ENCODE measurements at regions not wholly inside any gene's neighbourhood (a gene's known extent, or its start where the extent isn't known, plus 50 kb on each side); places are given as distances from the start of the nearest gene placed in this dataset.

DNA sequence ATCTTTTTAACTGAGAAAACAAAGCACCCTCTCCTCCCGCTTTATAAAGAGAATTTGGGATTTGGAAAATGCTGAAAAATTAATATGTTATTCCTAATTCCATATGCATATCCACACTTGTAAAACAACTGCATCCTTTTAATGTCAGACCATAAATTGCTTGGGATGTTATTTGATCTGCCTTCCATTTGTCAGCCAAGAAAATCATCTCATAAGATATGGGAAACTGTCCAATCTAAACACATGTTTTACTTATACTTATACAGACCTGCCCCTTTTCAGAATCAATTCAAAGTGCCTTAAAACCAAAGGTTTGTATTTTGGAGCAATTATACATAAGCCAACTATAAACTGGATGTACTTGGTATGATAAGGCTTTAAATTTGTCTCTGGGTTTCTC lies 595.5 kb upstream of the PFKP start:
- Histone ChIP-seq H3K27ac (no peak overlapping the region), H3K4me3 (no peak overlapping the region), H3K4me1 (no peaks in the 10 kb centered on the region), H3K9me3 (no peaks in the 10 kb centered on the region), H3K36me3 (no peaks in the 10 kb centered on the region), H3K27me3 (no peaks in the 10 kb centered on the region)
- TF ChIP-seq, protein P1, sequence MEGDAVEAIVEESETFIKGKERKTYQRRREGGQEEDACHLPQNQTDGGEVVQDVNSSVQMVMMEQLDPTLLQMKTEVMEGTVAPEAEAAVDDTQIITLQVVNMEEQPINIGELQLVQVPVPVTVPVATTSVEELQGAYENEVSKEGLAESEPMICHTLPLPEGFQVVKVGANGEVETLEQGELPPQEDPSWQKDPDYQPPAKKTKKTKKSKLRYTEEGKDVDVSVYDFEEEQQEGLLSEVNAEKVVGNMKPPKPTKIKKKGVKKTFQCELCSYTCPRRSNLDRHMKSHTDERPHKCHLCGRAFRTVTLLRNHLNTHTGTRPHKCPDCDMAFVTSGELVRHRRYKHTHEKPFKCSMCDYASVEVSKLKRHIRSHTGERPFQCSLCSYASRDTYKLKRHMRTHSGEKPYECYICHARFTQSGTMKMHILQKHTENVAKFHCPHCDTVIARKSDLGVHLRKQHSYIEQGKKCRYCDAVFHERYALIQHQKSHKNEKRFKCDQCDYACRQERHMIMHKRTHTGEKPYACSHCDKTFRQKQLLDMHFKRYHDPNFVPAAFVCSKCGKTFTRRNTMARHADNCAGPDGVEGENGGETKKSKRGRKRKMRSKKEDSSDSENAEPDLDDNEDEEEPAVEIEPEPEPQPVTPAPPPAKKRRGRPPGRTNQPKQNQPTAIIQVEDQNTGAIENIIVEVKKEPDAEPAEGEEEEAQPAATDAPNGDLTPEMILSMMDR (IDR thresholded peaks at IDR 0.05) = no peak
- intact Hi-C loops (cut with DNase I; ENCODE audit: low total_unique reads) = no loop called here
- DNase-seq = no peak

DNA sequence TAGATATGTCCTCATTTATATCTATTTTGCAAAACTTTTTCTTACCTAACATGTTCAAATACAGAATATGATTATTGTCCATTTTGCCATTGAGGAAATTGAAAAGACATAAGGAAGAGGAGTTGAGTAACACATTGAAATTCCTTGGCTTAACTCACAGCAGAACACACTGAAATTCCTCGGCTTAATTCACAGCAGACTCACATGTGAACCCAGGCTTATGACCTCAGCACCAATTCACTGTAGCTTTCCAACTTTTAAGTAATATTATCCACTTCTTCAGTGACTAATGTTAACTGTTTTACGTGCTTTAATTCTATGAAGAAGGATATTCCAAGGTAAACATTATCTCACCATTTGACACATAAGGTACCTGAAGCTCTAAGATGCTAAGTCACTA lies 597.5 kb upstream of the PFKP start:
- H3K36me3 ChIP-seq = no peaks in the 10 kb centered on the region
- TF ChIP-seq, protein P1 (IDR thresholded peaks at IDR 0.05) = no peak
- no peaks in the 10 kb centered on the region for H3K27me3 ChIP-seq
- intact Hi-C loops (cut with DNase I; ENCODE audit: low total_unique reads) = no loop called here
- H3K4me1 ChIP-seq = no peaks in the 10 kb centered on the region
- no peak overlapping the region for H3K4me3 ChIP-seq
- no peaks in the 10 kb centered on the region for H3K9me3 ChIP-seq
- DNase-seq = no peak
- H3K27ac ChIP-seq = no peak overlapping the region

DNA sequence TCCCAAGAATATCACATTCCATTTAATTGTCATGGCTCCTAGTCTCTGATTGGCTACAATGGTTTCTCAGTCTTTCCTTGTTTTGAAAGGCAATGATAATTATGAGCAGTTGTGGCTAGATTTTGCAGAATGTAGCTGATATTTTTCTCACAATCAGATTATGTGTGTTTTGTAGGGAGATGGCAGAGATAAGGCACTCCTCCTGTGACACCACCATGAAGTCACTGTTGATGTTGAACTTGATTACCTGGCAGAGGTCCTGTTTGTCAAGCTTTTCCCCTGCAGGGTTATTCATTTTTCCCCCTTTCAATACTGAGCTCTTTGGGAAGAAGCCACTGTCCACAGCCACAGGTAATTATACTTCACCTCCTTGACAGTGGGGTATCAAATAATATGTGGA lies 602.9 kb upstream of the PFKP start:
- H3K36me3 ChIP-seq = no peaks in the 10 kb centered on the region
- intact Hi-C loops (cut with DNase I; ENCODE audit: low total_unique reads) = no loop called here
- no peak overlapping the region for H3K4me3 ChIP-seq
- no peaks in the 10 kb centered on the region for H3K27me3 ChIP-seq
- no peaks in the 10 kb centered on the region for H3K9me3 ChIP-seq
- TF ChIP-seq, protein P1 (IDR thresholded peaks at IDR 0.05) = no peak
- H3K27ac ChIP-seq = no peak overlapping the region
- no peaks in the 10 kb centered on the region for H3K4me1 ChIP-seq
- DNase-seq = no peak

DNA sequence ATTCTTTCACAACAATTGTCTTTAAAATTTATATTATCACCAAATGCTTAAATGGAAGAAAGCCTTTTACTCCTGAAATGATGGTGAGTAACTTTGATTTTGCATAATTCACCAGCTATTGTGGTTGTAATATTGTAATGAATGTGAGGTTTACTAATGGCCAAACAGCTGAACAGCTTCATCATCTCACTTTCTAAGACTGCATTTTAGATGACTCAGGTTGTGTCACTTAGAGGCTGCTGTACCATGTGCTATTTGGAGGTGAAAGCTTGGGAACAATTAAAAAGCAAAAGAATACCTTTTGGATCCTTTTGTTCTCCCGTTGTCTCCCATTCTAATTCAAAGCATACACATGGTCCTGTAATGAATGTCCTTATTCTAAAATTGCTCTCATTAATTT lies 604.0 kb upstream of the PFKP start:
- H3K27ac ChIP-seq = no peak overlapping the region
- no peak overlapping the region for H3K4me3 ChIP-seq
- no peaks in the 10 kb centered on the region for H3K36me3 ChIP-seq
- no peaks in the 10 kb centered on the region for H3K4me1 ChIP-seq
- TF ChIP-seq, protein P1 (IDR thresholded peaks at IDR 0.05) = no peak
- no peaks in the 10 kb centered on the region for H3K27me3 ChIP-seq
- intact Hi-C loops (cut with DNase I; ENCODE audit: low total_unique reads) = no loop called here
- H3K9me3 ChIP-seq = no peaks in the 10 kb centered on the region
- DNase-seq = no peak

DNA sequence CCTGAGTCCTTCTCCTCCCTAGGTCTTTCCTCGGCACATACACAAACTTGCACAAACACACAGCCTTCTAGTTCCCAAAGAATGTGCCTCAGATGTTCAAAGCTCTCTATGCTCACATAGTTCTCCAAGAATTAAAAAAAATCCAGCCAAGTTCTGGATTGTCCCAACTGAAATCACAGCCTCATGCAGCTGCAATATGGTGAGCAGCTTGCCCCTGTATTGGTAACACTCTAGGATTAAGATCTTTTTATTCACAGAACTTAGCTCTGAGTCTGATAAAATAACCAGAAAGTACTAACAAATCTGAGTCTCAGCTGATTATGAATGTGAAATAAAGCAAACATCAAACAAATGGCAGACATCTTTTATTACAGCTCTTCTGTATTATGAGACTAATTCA lies 604.8 kb upstream of the PFKP start:
- Histone ChIP-seq H3K4me3 (no peak overlapping the region), H3K27me3 (no peaks in the 10 kb centered on the region), H3K27ac (no peak overlapping the region), H3K4me1 (no peaks in the 10 kb centered on the region), H3K9me3 (no peaks in the 10 kb centered on the region), H3K36me3 (no peaks in the 10 kb centered on the region)
- intact Hi-C loops (cut with DNase I; ENCODE audit: low total_unique reads) = no loop called here
- DNase-seq = no peak
- TF ChIP-seq, protein P1 (IDR thresholded peaks at IDR 0.05) = no peak

DNA sequence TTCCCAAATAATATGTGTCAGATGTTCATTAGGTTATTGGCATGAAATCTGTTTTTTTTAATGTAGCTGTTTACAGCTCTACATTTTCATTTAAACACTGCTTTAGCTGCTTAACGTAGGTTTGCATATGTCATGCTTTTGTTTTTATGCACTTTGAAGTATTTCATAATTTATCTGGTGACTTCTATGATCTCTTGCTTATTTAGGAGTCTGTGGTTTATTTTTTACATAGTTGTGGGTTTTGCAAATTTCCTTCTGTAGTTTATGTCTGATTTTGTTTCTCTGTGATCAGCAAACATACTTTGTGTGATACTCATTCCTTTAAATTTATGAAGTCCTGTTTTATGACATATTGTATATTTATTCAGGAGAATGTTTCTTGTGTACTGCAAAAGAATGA lies 606.5 kb upstream of the PFKP start:
- Histone ChIP-seq H3K4me3 (no peak overlapping the region), H3K4me1 (no peaks in the 10 kb centered on the region), H3K27me3 (no peaks in the 10 kb centered on the region), H3K9me3 (no peaks in the 10 kb centered on the region), H3K36me3 (no peaks in the 10 kb centered on the region), H3K27ac (no peak overlapping the region)
- TF ChIP-seq, protein P1 (IDR thresholded peaks at IDR 0.05) = no peak
- intact Hi-C loops (cut with DNase I; ENCODE audit: low total_unique reads) = no loop called here
- DNase-seq = no peak

All from tibial artery (tissue), 4 donors.